ENCODE measurements at regions not wholly inside any gene's neighbourhood (a gene's known extent, or its start where the extent isn't known, plus 50 kb on each side); places are given as distances from the start of the nearest gene placed in this dataset.

- no peak for ATAC-seq
- no peaks in the 10 kb centered on the region for H3K9me3 ChIP-seq (replicated peaks; ENCODE audit: control insufficient read depth, insufficient read depth, low read length)
- no peaks in the 10 kb centered on the region for H4K20me1 ChIP-seq (ENCODE audit: control insufficient read depth, insufficient read depth)
- no peak overlapping the region for H3K9ac ChIP-seq (ENCODE audit: control insufficient read depth, insufficient read depth, low read length)
- in situ Hi-C loops (cut with MboI), result no loop called here
- H3K4me1 ChIP-seq (ENCODE audit: control insufficient read depth, insufficient read depth, low read length), result no peaks in the 10 kb centered on the region
- ChIA-PET SMC1A (ENCODE audit: uncharacterized antibody, unreplicated experiment) (interaction anchor here (0.9 kb wide), 1 partner anchor 12 kb away, joined by 3 read pairs; no protein-coding TSS in a partner anchor), CTCF (no interaction called here), POLR2A (no interaction called here), RAD21 (ENCODE audit: unreplicated experiment) (no interaction called here)
- intact Hi-C loops (cut with micrococcal nuclease; ENCODE audit: unreplicated experiment), result no loop called here
- DNase-seq (ENCODE audit: low read depth, low spot score), result no peak
- no TSS peak for BruUV-seq (replicated peaks)
- no peak overlapping the region for H2AFZ ChIP-seq (ENCODE audit: control insufficient read depth, low read depth, low read length)
- H3K27me3 ChIP-seq (replicated peaks in 1 of 2; ENCODE audit: control insufficient read depth in 2 of 2, insufficient read depth in 2 of 2, low read length in 1 of 2), result no peaks in the 10 kb centered on the region
- H3K27ac ChIP-seq (ENCODE audit: control insufficient read depth, insufficient read depth), result no peak overlapping the region
- FAIRE-seq, result no peak
- H3K4me2 ChIP-seq (ENCODE audit: control insufficient read depth, insufficient read depth), result no peak overlapping the region
- H3K79me2 ChIP-seq (ENCODE audit: control insufficient read depth, insufficient read depth, low read length), result no peaks in the 10 kb centered on the region
- H3K36me3 ChIP-seq (ENCODE audit: control insufficient read depth in 2 of 2, insufficient read depth in 2 of 2, low read length in 1 of 2), result no peaks in the 10 kb centered on the region
- 14% methylated on average over 2 of the region's 2 CpGs for WGBS (ENCODE audit: insufficient coverage, insufficient replicate concordance, low lambda C conversion rate, missing lambda C conversion rate)
- TF ChIP-seq CBX5 (IDR thresholded peaks at IDR 0.05; ENCODE audit: low read depth) (no peak), FOXK2 (IDR thresholded peaks at IDR 0.05) (no peak), TCF12 (IDR thresholded peaks at IDR 0.05; ENCODE audit: low read depth, low read length) (no peak), ZBTB33 (IDR thresholded peaks at IDR 0.05) (no peak), ZNF687 (IDR thresholded peaks at IDR 0.05) (no peak), ZZZ3 (IDR thresholded peaks at IDR 0.05; ENCODE audit: control insufficient read depth, insufficient read length, low read depth) (no peak), POLR2AphosphoS2 (IDR thresholded peaks at IDR 0.05; ENCODE audit: low read depth, low read length) (no peak), SMAD1 (IDR thresholded peaks at IDR 0.05; ENCODE audit: low read depth, partially characterized antibody) (no peak), BCL3 (IDR thresholded peaks at IDR 0.05; ENCODE audit: borderline replicate concordance, insufficient read depth, low read depth, low read length, poor library complexity, severe bottlenecking) (no peak), SUZ12 (IDR thresholded peaks at IDR 0.05; ENCODE audit: unreplicated experiment) (no peak), ZNF217 (IDR thresholded peaks at IDR 0.05) (no peak), IRF3 (IDR thresholded peaks at IDR 0.05) (no peak), BMI1 (IDR thresholded peaks at IDR 0.05; ENCODE audit: borderline replicate concordance) (no peak), YY1 (IDR thresholded peaks at IDR 0.05; ENCODE audit: low read depth, low read length) (no peak)
- no peak overlapping the region for H3K4me3 ChIP-seq
Measured at GRCh38 chr5:152237531-152237930, 167.5 kb downstream of the NMUR2 start.
